ENCODE measurements at regions not wholly inside any gene's neighbourhood (a gene's known extent, or its start where the extent isn't known, plus 50 kb on each side); places are given as distances from the start of the nearest gene placed in this dataset.

DNA sequence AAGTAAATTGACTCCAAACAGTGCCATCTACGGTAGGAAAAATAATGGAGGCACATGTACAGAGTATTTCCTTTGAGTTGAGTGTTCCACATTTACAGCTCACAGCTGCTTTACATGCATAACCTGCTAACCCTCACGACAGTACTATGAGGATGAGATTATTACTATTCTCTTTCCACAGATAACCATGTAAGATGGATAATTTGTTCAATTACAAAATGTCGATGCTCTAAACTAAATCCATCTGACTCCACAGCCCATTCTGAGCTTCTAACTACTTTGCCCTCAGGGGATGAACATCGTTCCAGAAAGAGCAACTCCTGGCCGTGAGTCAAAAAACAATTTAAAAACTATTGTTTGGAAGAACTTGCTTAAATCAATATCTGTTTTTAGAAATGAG is 330.4 kb upstream of the NWD2 start:
- no peak overlapping the region for H3K4me3 ChIP-seq
- H3K27ac ChIP-seq (ENCODE audit: extremely low read depth, low read depth, low read length): no peak overlapping the region
- H3K9ac ChIP-seq (ENCODE audit: insufficient read depth in 1 of 2, low read depth in 2 of 2, low read length in 2 of 2): no peak overlapping the region
- H3K27me3 ChIP-seq (ENCODE audit: control insufficient read depth in 2 of 2, insufficient read depth in 2 of 2, low read length in 2 of 2): no peaks in the 10 kb centered on the region
- ChIA-PET CTCF (ENCODE audit: low intra/inter-chr PET ratio) (no interaction called here), POLR2A (no interaction called here)
- H4K20me1 ChIP-seq (replicated peaks; ENCODE audit: control insufficient read depth, insufficient read depth, low read length): no peaks in the 10 kb centered on the region
- WGBS (ENCODE audit: insufficient coverage, low coverage, missing lambda C conversion rate): 6% methylated on average over 5 of the region's 5 CpGs
- H3K9me3 ChIP-seq (replicated peaks; ENCODE audit: control insufficient read depth, insufficient read depth, low read depth, low read length): no peaks in the 10 kb centered on the region
- TF ChIP-seq DMBX1 (CRISPR knock-in tag; IDR thresholded peaks at IDR 0.05; ENCODE audit: borderline replicate concordance): no peak
- TF ChIP-seq ETV1 (tag; conservative IDR thresholded peaks at IDR 0.05; ENCODE audit: low read depth): 0 out of 2 replicates have a peak, but pooled peaks have one; percentile 17
- TF ChIP-seq ZNF316 (IDR thresholded peaks at IDR 0.05): no peak
- no peak for TF ChIP-seq ZNF75A (CRISPR knock-in tag; IDR thresholded peaks at IDR 0.05)
- TF ChIP-seq ZNF41 (CRISPR knock-in tag; conservative IDR thresholded peaks at IDR 0.05): no peak
- TF ChIP-seq TGIF2 (CRISPR knock-in tag; IDR thresholded peaks at IDR 0.05): no peak
- TF ChIP-seq CCAR2 (IDR thresholded peaks at IDR 0.05; ENCODE audit: low read depth, low read length): no peak
- TF ChIP-seq SFPQ (IDR thresholded peaks at IDR 0.05; ENCODE audit: low read depth, low read length): no peak
- 0 out of 6 replicates have a peak, but pooled peaks of 1 of the 3 experiments have one; percentile 4 for TF ChIP-seq CTCF (IDR thresholded peaks at IDR 0.05 in 2 of 3, conservative IDR thresholded peaks at IDR 0.05 in 1 of 3; ENCODE audit: insufficient read depth in 2 of 3, low read depth in 1 of 3, low read length in 3 of 3)
- TF ChIP-seq, protein P1, sequence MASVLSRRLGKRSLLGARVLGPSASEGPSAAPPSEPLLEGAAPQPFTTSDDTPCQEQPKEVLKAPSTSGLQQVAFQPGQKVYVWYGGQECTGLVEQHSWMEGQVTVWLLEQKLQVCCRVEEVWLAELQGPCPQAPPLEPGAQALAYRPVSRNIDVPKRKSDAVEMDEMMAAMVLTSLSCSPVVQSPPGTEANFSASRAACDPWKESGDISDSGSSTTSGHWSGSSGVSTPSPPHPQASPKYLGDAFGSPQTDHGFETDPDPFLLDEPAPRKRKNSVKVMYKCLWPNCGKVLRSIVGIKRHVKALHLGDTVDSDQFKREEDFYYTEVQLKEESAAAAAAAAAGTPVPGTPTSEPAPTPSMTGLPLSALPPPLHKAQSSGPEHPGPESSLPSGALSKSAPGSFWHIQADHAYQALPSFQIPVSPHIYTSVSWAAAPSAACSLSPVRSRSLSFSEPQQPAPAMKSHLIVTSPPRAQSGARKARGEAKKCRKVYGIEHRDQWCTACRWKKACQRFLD (CRISPR knock-in tag; IDR thresholded peaks at IDR 0.05): no peak
- TF ChIP-seq, protein P2, sequence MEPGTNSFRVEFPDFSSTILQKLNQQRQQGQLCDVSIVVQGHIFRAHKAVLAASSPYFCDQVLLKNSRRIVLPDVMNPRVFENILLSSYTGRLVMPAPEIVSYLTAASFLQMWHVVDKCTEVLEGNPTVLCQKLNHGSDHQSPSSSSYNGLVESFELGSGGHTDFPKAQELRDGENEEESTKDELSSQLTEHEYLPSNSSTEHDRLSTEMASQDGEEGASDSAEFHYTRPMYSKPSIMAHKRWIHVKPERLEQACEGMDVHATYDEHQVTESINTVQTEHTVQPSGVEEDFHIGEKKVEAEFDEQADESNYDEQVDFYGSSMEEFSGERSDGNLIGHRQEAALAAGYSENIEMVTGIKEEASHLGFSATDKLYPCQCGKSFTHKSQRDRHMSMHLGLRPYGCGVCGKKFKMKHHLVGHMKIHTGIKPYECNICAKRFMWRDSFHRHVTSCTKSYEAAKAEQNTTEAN (CRISPR knock-in tag; IDR thresholded peaks at IDR 0.05): no peak
- no peak for TF ChIP-seq ZNF3 (CRISPR knock-in tag; IDR thresholded peaks at IDR 0.05)
- TF ChIP-seq DACH1 (IDR thresholded peaks at IDR 0.05; ENCODE audit: partially characterized antibody): no peak
- no peak for TF ChIP-seq MBD1 (CRISPR knock-in tag; IDR thresholded peaks at IDR 0.05)
- intact Hi-C loops (cut with micrococcal nuclease): no loop called here
- H3K9me1 ChIP-seq (ENCODE audit: control insufficient read depth, insufficient read depth, low read length): no peaks in the 10 kb centered on the region
- in situ Hi-C loops (cut with MboI): no loop called here
- no peaks in the 10 kb centered on the region for H3K36me3 ChIP-seq (ENCODE audit: control insufficient read depth, insufficient read depth, low read length)
- no peaks in the 10 kb centered on the region for H3K79me2 ChIP-seq (ENCODE audit: control insufficient read depth, insufficient read depth, low read length)
- DNase-seq (ENCODE audit: extremely low read depth in 1 of 4, low spot score in 3 of 4) (no peak), FAIRE-seq (no peak), ATAC-seq (peak; percentile 55; the same call in 1 of the 3 replicates)
- H3K4me2 ChIP-seq (ENCODE audit: insufficient read depth, low read length): no peak overlapping the region
- peak overlapping the region; percentile 11; the same call in 1 of the 2 replicates for H2AFZ ChIP-seq (ENCODE audit: low read depth, low read length)
- no peaks in the 10 kb centered on the region for H3K4me1 ChIP-seq (replicated peaks in 1 of 2; ENCODE audit: control insufficient read depth in 2 of 2, insufficient read depth in 2 of 2, low read length in 2 of 2)
- BruUV-seq (replicated peaks): no TSS peak
